Psoas muscle (tissue), 7 donors: ENCODE measurements at regions not wholly inside any gene's neighbourhood (a gene's known extent, or its start where the extent isn't known, plus 50 kb on each side); places are given as distances from the start of the nearest gene placed in this dataset.

Source experiments
- ATAC-seq, 4 donors: fragments of 200-7000 bp; cut with Tn5 transposase; one replicate each; pipeline ENCODE4 v1.9.1; 2020; ENCODE audit warnings: moderate library complexity in 3 of 4, mild to moderate bottlenecking in 2 of 4
- DNase-seq, 2 donors: peaks; one replicate each; pipeline ENCODE4 v3.0.0-alpha.2; 2020
- H3K27ac ChIP-seq: fragments of 200-600 bp; one replicate; pipeline ENCODE4 v1.8.0; 2022
- H3K27me3 ChIP-seq, 3 donors: fragments of 200-600 bp in 1 of 3; one replicate each; pipeline versions ENCODE4 v1.6.1 to v1.8.0; 2013 to 2022; ENCODE audit warnings: low read length in 2 of 3, mild to moderate bottlenecking in 2 of 3, moderate library complexity in 1 of 3; ENCODE audit not compliant: insufficient read depth in 3 of 3
- H3K36me3 ChIP-seq, 2 donors: fragments of 200-600 bp in 1 of 2; one replicate each; pipeline versions ENCODE4 v1.6.1 to v1.8.0; 2013 to 2022; ENCODE audit warnings: low read depth in 1 of 2, mild to moderate bottlenecking in 1 of 2, moderate library complexity in 1 of 2; ENCODE audit not compliant: insufficient read depth in 1 of 2
- H3K4me1 ChIP-seq: fragments of 200-600 bp; one replicate; pipeline ENCODE4 v1.8.0; 2022
- H3K4me3 ChIP-seq: fragments of 200-600 bp; one replicate; pipeline ENCODE4 v1.8.0; 2022; ENCODE audit warnings: mild to moderate bottlenecking
- H3K9me3 ChIP-seq: fragments of 200-600 bp; one replicate; pipeline ENCODE4 v1.8.0; 2022
- WGBS, 3 donors: extraction: QIAGEN DNeasy Blood & Tissue Kit; methylation state at CpG; one replicate each; pipeline versions ENCODE4 v1.1.6 to v1.1.7; 2013; 5-methylcytosine and 5-hydroxymethylcytosine counted together
- intact Hi-C, 2 donors: fragments of 100-400 bp; cut with DNase I; formaldehyde crosslinking; loops; one replicate each; pipeline versions ENCODE4 v1.11.0 to v1.14.2; 2022
- TF ChIP-seq, protein P1 (sequence below): fragments of 200-600 bp; IDR thresholded peaks from one replicate; pipeline ENCODE4 v1.8.0; 2022; ENCODE audit warnings: antibody characterized with exemption
- donor health status: healthy with polysubstance abuse.
- donor health status: DM: no; HTN: no; CAD: no; lungs with moderate emphysema.
- donor health status: Bipolar disorder and iron deficiency.
- donor health status: healthy.
- donor health status: DM: yes; HTN: yes; CAD: no.
- donor health status: DM: no; HTN: no; CAD: no.
- donor health status: DM: yes; HTN: yes; CAD: no.

DNA sequence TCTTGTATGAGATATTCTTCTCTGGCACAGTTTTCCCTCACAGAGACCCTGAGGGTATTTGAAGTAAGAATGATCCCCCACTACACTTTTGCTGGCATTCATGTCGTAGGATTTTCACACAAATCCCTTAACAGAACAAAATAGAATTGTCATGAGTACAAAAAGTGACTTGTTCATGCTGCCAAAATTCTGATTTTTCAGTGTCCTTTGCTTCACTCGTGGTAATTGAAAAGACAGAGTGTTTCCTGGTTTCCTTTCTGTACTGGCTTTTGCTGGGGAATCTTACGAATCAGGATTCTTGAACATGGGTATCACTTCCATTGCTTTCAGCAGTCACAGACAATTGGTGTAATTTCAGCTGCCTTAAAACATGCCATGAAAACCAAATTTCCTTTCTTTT lies 756.3 kb downstream of the REEP3 start:
- TF ChIP-seq, protein P1, sequence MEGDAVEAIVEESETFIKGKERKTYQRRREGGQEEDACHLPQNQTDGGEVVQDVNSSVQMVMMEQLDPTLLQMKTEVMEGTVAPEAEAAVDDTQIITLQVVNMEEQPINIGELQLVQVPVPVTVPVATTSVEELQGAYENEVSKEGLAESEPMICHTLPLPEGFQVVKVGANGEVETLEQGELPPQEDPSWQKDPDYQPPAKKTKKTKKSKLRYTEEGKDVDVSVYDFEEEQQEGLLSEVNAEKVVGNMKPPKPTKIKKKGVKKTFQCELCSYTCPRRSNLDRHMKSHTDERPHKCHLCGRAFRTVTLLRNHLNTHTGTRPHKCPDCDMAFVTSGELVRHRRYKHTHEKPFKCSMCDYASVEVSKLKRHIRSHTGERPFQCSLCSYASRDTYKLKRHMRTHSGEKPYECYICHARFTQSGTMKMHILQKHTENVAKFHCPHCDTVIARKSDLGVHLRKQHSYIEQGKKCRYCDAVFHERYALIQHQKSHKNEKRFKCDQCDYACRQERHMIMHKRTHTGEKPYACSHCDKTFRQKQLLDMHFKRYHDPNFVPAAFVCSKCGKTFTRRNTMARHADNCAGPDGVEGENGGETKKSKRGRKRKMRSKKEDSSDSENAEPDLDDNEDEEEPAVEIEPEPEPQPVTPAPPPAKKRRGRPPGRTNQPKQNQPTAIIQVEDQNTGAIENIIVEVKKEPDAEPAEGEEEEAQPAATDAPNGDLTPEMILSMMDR, result no peak
- H3K27ac ChIP-seq, result no peak overlapping the region

GRCh38 chr10:64283621-64284020 lies 762.4 kb downstream of the REEP3 start:
- intact Hi-C loops, result no loop called here
- Histone ChIP-seq H3K4me1 (no peaks in the 10 kb centered on the region), H3K36me3 (no peaks in the 10 kb centered on the region), H3K9me3 (no peaks in the 10 kb centered on the region), H3K4me3 (no peak overlapping the region), H3K27me3 (no peaks in the 10 kb centered on the region), H3K27ac (no peak overlapping the region)
- TF ChIP-seq, protein P1, result no peak
- ATAC-seq, result no peak
- WGBS, 3 donors, result 73 to 90% (median 86%) methylated on average over 3 of the region's 3 CpGs
- no peak for DNase-seq

More for the DNA sequence above, 756.3 kb downstream of the REEP3 start:
- Histone ChIP-seq H3K4me1 (no peaks in the 10 kb centered on the region), H3K9me3 (no peaks in the 10 kb centered on the region), H3K27me3 (no peaks in the 10 kb centered on the region), H3K36me3 (no peaks in the 10 kb centered on the region), H3K4me3 (no peak overlapping the region)
- intact Hi-C loops, result no loop called here
- DNase-seq (no peak), ATAC-seq (no peak)
- WGBS, 3 donors, result 16 to 34% (median 19%) methylated on average over 3 of the region's 3 CpGs

GRCh38 chr10:64286533-64286932 lies 765.3 kb downstream of the REEP3 start:
- Histone ChIP-seq H3K27me3 (no peaks in the 10 kb centered on the region), H3K9me3 (no peaks in the 10 kb centered on the region), H3K27ac (no peak overlapping the region), H3K4me1 (no peaks in the 10 kb centered on the region), H3K4me3 (no peak overlapping the region), H3K36me3 (no peaks in the 10 kb centered on the region)
- 26 to 47% (median 34%) methylated on average over 2 of the region's 2 CpGs for WGBS, 3 donors
- TF ChIP-seq, protein P1, result no peak
- ATAC-seq, result no peak
- intact Hi-C loops, result no loop called here
- DNase-seq, result no peak

- DNase-seq (no peak), ATAC-seq (no peak)
- 29 to 58% (median 40%) methylated on average over 1 of the region's 1 CpG for WGBS, 3 donors
- Histone ChIP-seq H3K4me1 (no peaks in the 10 kb centered on the region), H3K9me3 (no peaks in the 10 kb centered on the region), H3K27me3 (no peaks in the 10 kb centered on the region), H3K27ac (no peak overlapping the region), H3K4me3 (no peak overlapping the region), H3K36me3 (no peaks in the 10 kb centered on the region)
- intact Hi-C loops, result no loop called here
- TF ChIP-seq, protein P1, result no peak
These were observed 767.2 kb downstream of the REEP3 start for GRCh38 chr10:64288404-64288803.

- Histone ChIP-seq H3K9me3 (no peaks in the 10 kb centered on the region), H3K4me3 (no peak overlapping the region), H3K36me3 (no peaks in the 10 kb centered on the region), H3K4me1 (no peaks in the 10 kb centered on the region), H3K27me3 (no peaks in the 10 kb centered on the region), H3K27ac (no peak overlapping the region)
- WGBS, 3 donors, result 79 to 90% (median 86%) methylated on average over 1 of the region's 1 CpG
- TF ChIP-seq, protein P1, result no peak
- intact Hi-C loops, result no loop called here
- DNase-seq (no peak), ATAC-seq (no peak)
These were observed 782.4 kb downstream of the REEP3 start for GRCh38 chr10:64303566-64303965.
